CD4-positive, CD25-positive, alpha-beta regulatory T cell (primary cell): ENCODE measurements at regions not wholly inside any gene's neighbourhood (a gene's known extent, or its start where the extent isn't known, plus 50 kb on each side); places are given as distances from the start of the nearest gene placed in this dataset.
"Not testable (repeated sequence)": the region's sequence is repeated elsewhere in the genome, so short reads cannot be mapped to it uniquely, and the experiment has no call there.

Experiments used
- ATAC-seq, 2 donors: fragments of 150-1000 bp; cut with Tn5 transposase; one replicate each; pipeline ENCODE4 v1.10.0; 2021; ENCODE audit warnings: low read depth in 2 of 2, moderate number of reproducible peaks in 2 of 2, moderate library complexity in 1 of 2
- DNase-seq, 3 donors: peaks; one replicate each; pipeline versions ENCODE4 v3.0.0 to v3.0.0-alpha.2; 2012 to 2022; ENCODE audit warnings: mixed read lengths in 1 of 3
- H3K27ac ChIP-seq: one replicate; pipeline ENCODE4 v1.7.0; 2013; ENCODE audit warnings: mild to moderate bottlenecking, low read length; ENCODE audit not compliant: insufficient read depth, poor library complexity, severe bottlenecking
- H3K27me3 ChIP-seq: one replicate; pipeline ENCODE4 v1.7.0; 2013; ENCODE audit warnings: low read length; ENCODE audit not compliant: control insufficient read depth, insufficient read depth
- H3K36me3 ChIP-seq: one replicate; pipeline ENCODE4 v1.7.0; 2013; ENCODE audit warnings: mild to moderate bottlenecking, low read length, moderate library complexity; ENCODE audit not compliant: control insufficient read depth, insufficient read depth
- H3K4me1 ChIP-seq: 2 replicates; pipeline ENCODE4 v1.7.0; 2013; ENCODE audit warnings: mild to moderate bottlenecking, low read length; ENCODE audit not compliant: insufficient read depth, control insufficient read depth, poor library complexity, severe bottlenecking
- H3K4me3 ChIP-seq: one replicate; pipeline ENCODE4 v1.7.0; 2013; ENCODE audit warnings: low read depth, mild to moderate bottlenecking, low read length, moderate library complexity
- H3K9me3 ChIP-seq, 2 experiments: 1 replicate in 1 of 2; 2 replicates in 1 of 2; pipeline ENCODE4 v1.7.0; 2013; ENCODE audit warnings: low read length in 2 of 2, mild to moderate bottlenecking in 1 of 2, moderate library complexity in 1 of 2; ENCODE audit not compliant: control insufficient read depth in 2 of 2
- H3K27ac Mint-ChIP-seq, 3 donors: one replicate each; pipeline ENCODE4 v1.8.0; 2020 to 2022; ENCODE audit warnings: mild to moderate bottlenecking in 3 of 3, mixed read lengths in 3 of 3, moderate library complexity in 2 of 3
- H3K27me3 Mint-ChIP-seq: one replicate; pipeline ENCODE4 v1.8.0; 2022; ENCODE audit warnings: mild to moderate bottlenecking, mixed read lengths
- H3K36me3 Mint-ChIP-seq: one replicate; pipeline ENCODE4 v1.8.0; 2020; ENCODE audit warnings: mixed read lengths
- H3K4me1 Mint-ChIP-seq, 4 donors: one replicate each; pipeline ENCODE4 v1.8.0; 2020 to 2022; ENCODE audit warnings: mixed read lengths in 4 of 4, mild to moderate bottlenecking in 1 of 4
- H3K4me3 Mint-ChIP-seq, 4 donors: one replicate each; pipeline ENCODE4 v1.8.0; 2020 to 2022; ENCODE audit warnings: mild to moderate bottlenecking in 4 of 4, mixed read lengths in 4 of 4, moderate library complexity in 3 of 4
- H3K9me3 Mint-ChIP-seq, 7 donors: one replicate each; pipeline ENCODE4 v1.8.0; 2020 to 2022; ENCODE audit warnings: mixed read lengths in 7 of 7, mild to moderate bottlenecking in 3 of 7, moderate library complexity in 2 of 7

DNA sequence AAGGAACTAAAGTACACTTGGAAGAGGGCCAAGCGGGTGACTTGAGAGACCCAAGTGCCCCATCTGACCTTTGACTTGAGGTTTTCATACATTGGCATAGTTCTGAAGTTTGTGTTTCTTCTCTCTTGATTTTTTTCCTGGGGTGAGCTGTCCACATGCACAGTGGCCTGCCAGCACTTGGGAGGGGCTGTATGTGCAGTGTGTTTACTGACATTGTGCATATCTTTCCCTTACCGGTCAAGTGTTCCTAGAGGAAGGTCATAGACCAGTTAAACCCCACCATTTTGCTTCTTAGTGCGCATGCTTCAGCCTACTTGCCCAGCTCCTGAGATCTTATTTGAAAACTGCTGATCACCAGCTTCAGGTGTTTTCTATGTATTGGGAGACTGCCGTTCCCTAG, 435.2 kb upstream of the KAZN start:
- no peaks in the 10 kb centered on the region for H3K4me1 ChIP-seq
- DNase-seq (no peak), ATAC-seq (no peak)
- H3K27me3 ChIP-seq = no peaks in the 10 kb centered on the region
- H3K36me3 Mint-ChIP-seq = no peaks in the 10 kb centered on the region
- no peaks in the 10 kb centered on the region for H3K9me3 ChIP-seq
- H3K27me3 Mint-ChIP-seq = peaks cover 4% of the 10 kb centered on the region
- no peak overlapping the region for H3K27ac Mint-ChIP-seq
- H3K9me3 Mint-ChIP-seq = peaks cover 0 to 17% (median 3%) of the 10 kb centered on the region in 7 donors
- H3K4me1 Mint-ChIP-seq = no peaks in the 10 kb centered on the region
- H3K4me3 Mint-ChIP-seq = no peak overlapping the region
- H3K36me3 ChIP-seq = no peaks in the 10 kb centered on the region
- H3K4me3 ChIP-seq = no peak overlapping the region
- H3K27ac ChIP-seq = no peak overlapping the region

DNA sequence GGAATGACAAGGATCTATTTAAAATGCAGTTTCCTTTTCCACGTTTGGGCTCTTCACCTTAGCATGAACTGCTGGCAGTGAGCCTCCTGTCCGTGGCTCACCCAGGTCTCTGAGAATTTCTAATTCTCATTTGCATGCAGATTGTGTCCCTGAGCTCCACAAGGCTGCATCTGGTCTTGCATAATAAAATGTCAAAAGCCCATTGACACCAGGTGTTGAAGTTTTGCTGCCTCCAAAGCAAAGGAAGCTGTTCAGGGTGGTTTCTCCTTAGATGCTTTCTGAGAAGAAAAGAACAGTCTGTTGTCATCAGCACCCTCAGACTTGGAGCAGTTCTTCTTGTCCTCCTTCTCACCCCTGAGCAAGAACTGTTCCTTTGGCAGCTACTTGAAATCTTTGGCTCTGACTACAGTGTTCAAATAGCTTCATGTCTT, 433.1 kb upstream of the KAZN start:
- Histone ChIP-seq H3K27me3 (no peaks in the 10 kb centered on the region), H3K27ac (no peak overlapping the region), H3K4me3 (no peak overlapping the region), H3K4me1 (no peaks in the 10 kb centered on the region), H3K36me3 (no peaks in the 10 kb centered on the region), H3K9me3 (no peaks in the 10 kb centered on the region)
- H3K4me1 Mint-ChIP-seq = no peaks in the 10 kb centered on the region
- no peak overlapping the region for H3K27ac Mint-ChIP-seq
- H3K27me3 Mint-ChIP-seq = no peaks in the 10 kb centered on the region
- DNase-seq (no peak), ATAC-seq (no peak)
- H3K9me3 Mint-ChIP-seq = peaks cover 0 to 14% (median 2%) of the 10 kb centered on the region in 7 donors
- no peaks in the 10 kb centered on the region for H3K36me3 Mint-ChIP-seq
- H3K4me3 Mint-ChIP-seq = no peak overlapping the region

DNA sequence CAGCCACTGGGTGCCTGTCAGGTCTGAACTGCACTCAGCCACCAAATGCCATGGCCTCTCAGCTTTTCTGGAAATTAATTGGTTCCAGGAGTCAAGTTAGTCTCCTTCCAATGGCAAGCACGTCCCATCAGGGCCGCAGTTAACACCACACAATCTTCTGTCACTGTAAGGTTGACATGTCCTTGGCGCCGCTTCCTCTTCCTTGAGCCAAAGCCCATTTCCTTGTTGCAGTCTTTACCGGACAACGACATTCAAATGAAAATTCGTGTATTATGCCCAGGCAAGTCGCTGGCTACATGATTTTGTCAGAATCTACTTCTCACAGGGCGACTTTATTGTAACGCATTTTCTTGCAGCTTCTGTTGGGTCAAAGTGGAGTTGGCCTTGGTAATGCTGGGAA, 430.6 kb upstream of the KAZN start:
- no peaks in the 10 kb centered on the region for H3K4me1 Mint-ChIP-seq
- no peak for ATAC-seq

DNA sequence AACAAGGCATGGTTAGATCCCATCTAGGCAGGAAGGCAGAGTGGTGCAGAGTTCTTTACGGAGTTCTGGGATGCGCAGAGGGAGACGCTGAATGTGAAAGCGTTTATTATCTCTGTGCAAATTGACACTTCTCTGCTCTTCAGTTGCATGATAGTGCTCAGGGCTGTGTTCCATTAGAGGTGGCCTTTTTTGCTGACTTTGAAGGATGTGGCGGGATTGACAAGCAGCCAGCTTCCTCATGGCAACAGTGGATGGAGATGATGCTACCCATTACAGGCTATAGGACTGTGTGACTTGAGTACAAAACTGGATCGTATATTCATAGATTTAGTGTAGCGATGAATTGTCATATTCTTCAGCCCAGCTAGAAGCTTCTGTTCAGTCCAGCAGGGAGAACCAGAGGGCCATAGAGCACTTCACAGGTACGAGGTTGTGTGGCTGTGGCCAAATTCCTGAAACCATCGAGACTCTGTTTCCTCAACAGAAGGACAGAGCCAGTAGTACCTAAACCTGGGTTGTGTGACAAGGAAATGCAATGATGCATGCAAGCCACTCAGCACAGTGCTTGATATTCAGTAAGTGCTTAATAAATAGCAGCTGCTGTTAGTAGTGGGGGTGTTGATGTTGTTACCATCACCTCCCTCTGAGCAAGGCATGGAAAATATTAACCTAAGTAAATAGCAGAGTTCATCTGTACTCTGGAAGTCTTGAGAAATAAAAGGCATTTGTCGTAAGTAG, 430.0 kb upstream of the KAZN start:
- no peak overlapping the region for H3K27ac Mint-ChIP-seq
- H3K9me3 ChIP-seq = no peaks in the 10 kb centered on the region
- H3K9me3 Mint-ChIP-seq = peaks cover 0 to 16% (median 4%) of the 10 kb centered on the region in 7 donors
- H3K4me3 Mint-ChIP-seq = no peak overlapping the region
- H3K36me3 ChIP-seq = no peaks in the 10 kb centered on the region
- H3K27ac ChIP-seq = no peak overlapping the region
- H3K4me3 ChIP-seq = no peak overlapping the region
- H3K27me3 ChIP-seq = no peaks in the 10 kb centered on the region
- H3K36me3 Mint-ChIP-seq = no peaks in the 10 kb centered on the region
- H3K4me1 ChIP-seq = no peaks in the 10 kb centered on the region
- no peak for DNase-seq
- no peaks in the 10 kb centered on the region for H3K4me1 Mint-ChIP-seq
- peaks cover 5% of the 10 kb centered on the region for H3K27me3 Mint-ChIP-seq
- ATAC-seq = no peak

More for the DNA sequence above, 430.6 kb upstream of the KAZN start:
- H3K27ac ChIP-seq = no peak overlapping the region
- H3K27me3 Mint-ChIP-seq = peaks cover 5% of the 10 kb centered on the region
- H3K4me3 Mint-ChIP-seq = no peak overlapping the region
- H3K4me3 ChIP-seq = no peak overlapping the region
- no peaks in the 10 kb centered on the region for H3K36me3 ChIP-seq
- no peaks in the 10 kb centered on the region for H3K36me3 Mint-ChIP-seq
- no peaks in the 10 kb centered on the region for H3K4me1 ChIP-seq
- no peak overlapping the region for H3K27ac Mint-ChIP-seq
- no peaks in the 10 kb centered on the region for H3K27me3 ChIP-seq
- no peaks in the 10 kb centered on the region for H3K9me3 ChIP-seq
- peaks cover 0 to 17% (median 4%) of the 10 kb centered on the region in 7 donors for H3K9me3 Mint-ChIP-seq
- no peak for DNase-seq

DNA sequence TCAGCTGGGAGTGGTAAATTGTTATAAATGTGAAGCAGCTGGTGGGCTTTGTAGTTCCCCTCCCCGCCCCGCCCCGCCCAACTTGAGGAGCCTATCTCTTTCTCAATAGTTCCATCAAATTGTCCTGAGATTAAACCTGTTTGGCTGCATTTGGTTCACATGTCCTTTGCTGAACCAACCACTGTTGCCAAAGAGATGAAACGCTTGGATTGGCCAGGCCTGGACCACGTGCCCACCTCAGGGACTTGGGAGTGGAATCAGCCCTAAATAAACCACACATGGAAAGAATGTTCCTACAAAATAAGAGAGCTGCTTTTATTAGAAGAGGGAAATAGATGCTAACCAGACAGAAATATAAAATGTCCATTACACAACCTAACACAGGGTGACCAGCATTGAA, 424.9 kb upstream of the KAZN start:
- Histone ChIP-seq H3K27me3 (no peaks in the 10 kb centered on the region), H3K9me3 (no peaks in the 10 kb centered on the region), H3K27ac (no peak overlapping the region), H3K4me3 (no peak overlapping the region), H3K4me1 (no peaks in the 10 kb centered on the region), H3K36me3 (no peaks in the 10 kb centered on the region)
- DNase-seq = no peak
- Mint-ChIP-seq H3K27me3 (peaks cover 5% of the 10 kb centered on the region), H3K9me3 (peaks cover 0 to 9% (median 3%) of the 10 kb centered on the region in 7 donors), H3K27ac (no peak overlapping the region), H3K36me3 (no peaks in the 10 kb centered on the region), H3K4me1 (no peaks in the 10 kb centered on the region), H3K4me3 (no peak overlapping the region)
- ATAC-seq = no peak

DNA sequence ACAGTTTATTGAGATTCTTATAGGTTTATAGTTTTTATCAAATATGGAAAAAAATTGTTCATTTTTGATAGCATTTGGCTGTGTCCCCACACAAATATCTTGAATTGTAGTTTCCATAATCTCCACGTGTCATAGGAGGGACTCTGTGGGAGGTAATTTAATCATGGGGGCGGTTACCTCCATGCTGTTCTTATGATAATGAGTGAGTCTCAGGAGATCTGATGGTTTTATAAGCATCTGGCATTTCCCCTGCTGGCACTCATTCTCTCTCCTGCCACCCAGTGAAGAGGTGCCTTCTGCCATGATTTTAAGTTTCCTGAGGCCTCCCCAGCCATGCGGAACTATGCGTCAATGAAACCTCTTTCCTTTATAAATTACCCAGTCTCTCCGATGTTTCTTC, 420.6 kb upstream of the KAZN start:
- not testable (repeated sequence) for H3K27ac Mint-ChIP-seq, H3K27ac ChIP-seq

DNA sequence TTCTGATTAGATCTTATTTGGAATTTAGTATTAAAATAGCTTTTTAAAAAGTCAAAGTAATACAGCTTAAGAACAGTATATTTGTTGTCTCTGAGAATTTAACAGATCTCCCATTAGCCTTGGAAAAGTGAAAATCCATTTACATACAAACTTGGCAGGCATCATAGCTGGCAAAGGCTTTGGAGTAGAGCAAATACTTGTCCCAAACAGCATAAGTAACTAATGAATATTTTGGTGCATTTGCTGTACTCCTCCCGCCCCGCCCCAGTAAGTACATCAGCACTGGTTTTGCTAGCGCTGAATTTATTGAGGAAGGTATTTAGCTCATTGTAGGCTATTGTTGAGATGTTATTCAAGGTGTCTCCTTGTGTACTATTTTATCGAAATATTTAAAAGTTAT, 417.7 kb upstream of the KAZN start:
- Mint-ChIP-seq H3K27me3 (no peaks in the 10 kb centered on the region), H3K36me3 (no peaks in the 10 kb centered on the region), H3K9me3 (peaks cover 0 to 4% (median 2%) of the 10 kb centered on the region in 7 donors), H3K4me1 (no peaks in the 10 kb centered on the region), H3K4me3 (no peak overlapping the region), H3K27ac (no peak overlapping the region)
- no peak for DNase-seq
- H3K4me3 ChIP-seq = no peak overlapping the region
- no peaks in the 10 kb centered on the region for H3K36me3 ChIP-seq
- ATAC-seq = no peak
- no peaks in the 10 kb centered on the region for H3K9me3 ChIP-seq
- no peak overlapping the region for H3K27ac ChIP-seq
- H3K27me3 ChIP-seq = no peaks in the 10 kb centered on the region
- H3K4me1 ChIP-seq = no peaks in the 10 kb centered on the region

More for the DNA sequence above, 420.6 kb upstream of the KAZN start:
- not testable (repeated sequence) for H3K27me3 ChIP-seq, H3K9me3 ChIP-seq, H3K4me3 ChIP-seq, H3K4me3 Mint-ChIP-seq, H3K36me3 Mint-ChIP-seq, H3K27me3 Mint-ChIP-seq, H3K9me3 Mint-ChIP-seq, ATAC-seq, H3K4me1 ChIP-seq, DNase-seq, H3K36me3 ChIP-seq, H3K4me1 Mint-ChIP-seq

DNA sequence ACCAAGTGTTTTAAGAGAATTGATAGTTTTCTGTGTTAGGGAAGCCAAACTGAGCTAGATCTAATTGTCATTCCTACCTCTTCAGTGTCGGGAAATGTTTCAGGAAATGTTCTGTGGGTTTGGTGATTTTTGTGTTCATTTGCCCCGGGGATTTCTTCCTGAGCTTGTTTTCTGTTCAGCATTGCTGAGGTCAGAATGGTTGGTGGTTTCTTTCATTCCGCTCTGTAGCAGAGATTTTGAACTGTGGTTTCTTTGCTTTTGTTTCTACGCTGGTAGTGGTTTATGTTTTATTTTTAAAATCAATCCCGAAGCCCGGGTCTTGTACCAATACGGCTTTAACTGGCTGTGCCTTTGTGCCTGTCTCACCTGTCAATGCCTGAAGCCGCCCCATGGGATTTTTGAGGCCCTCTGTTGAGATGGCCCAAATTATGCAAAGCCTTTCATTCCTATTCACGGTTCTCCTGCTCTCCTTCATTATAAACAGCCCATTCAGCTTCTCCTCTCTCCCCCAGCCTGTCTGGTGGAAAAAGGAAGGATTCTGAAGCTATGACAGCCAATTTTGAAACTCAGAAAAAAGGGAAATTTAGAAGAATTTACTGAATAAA, 417.2 kb upstream of the KAZN start:
- H3K36me3 Mint-ChIP-seq = no peaks in the 10 kb centered on the region
- H3K4me1 ChIP-seq = no peaks in the 10 kb centered on the region
- DNase-seq (no peak), ATAC-seq (no peak)
- H3K27ac ChIP-seq = no peak overlapping the region
- H3K9me3 Mint-ChIP-seq = peaks cover 0 to 4% (median 2%) of the 10 kb centered on the region in 7 donors
- H3K27ac Mint-ChIP-seq = no peak overlapping the region
- no peaks in the 10 kb centered on the region for H3K27me3 ChIP-seq
- H3K4me1 Mint-ChIP-seq = no peaks in the 10 kb centered on the region
- H3K4me3 Mint-ChIP-seq = no peak overlapping the region
- H3K9me3 ChIP-seq = no peaks in the 10 kb centered on the region
- no peaks in the 10 kb centered on the region for H3K27me3 Mint-ChIP-seq
- no peak overlapping the region for H3K4me3 ChIP-seq
- H3K36me3 ChIP-seq = no peaks in the 10 kb centered on the region
